ENCODE measurements at regions not wholly inside any gene's neighbourhood (a gene's known extent, or its start where the extent isn't known, plus 50 kb on each side); places are given as distances from the start of the nearest gene placed in this dataset.
"Not testable (repeated sequence)": the region's sequence is repeated elsewhere in the genome, so short reads cannot be mapped to it uniquely, and the experiment has no call there.

GRCh38 chr9:62909447-62909846, 1719.6 kb downstream of the SPATA31A7 start:
- TF ChIP-seq, protein P1, sequence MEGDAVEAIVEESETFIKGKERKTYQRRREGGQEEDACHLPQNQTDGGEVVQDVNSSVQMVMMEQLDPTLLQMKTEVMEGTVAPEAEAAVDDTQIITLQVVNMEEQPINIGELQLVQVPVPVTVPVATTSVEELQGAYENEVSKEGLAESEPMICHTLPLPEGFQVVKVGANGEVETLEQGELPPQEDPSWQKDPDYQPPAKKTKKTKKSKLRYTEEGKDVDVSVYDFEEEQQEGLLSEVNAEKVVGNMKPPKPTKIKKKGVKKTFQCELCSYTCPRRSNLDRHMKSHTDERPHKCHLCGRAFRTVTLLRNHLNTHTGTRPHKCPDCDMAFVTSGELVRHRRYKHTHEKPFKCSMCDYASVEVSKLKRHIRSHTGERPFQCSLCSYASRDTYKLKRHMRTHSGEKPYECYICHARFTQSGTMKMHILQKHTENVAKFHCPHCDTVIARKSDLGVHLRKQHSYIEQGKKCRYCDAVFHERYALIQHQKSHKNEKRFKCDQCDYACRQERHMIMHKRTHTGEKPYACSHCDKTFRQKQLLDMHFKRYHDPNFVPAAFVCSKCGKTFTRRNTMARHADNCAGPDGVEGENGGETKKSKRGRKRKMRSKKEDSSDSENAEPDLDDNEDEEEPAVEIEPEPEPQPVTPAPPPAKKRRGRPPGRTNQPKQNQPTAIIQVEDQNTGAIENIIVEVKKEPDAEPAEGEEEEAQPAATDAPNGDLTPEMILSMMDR (IDR thresholded peaks at IDR 0.05), result not testable (repeated sequence)
- TF ChIP-seq POLR2A (IDR thresholded peaks at IDR 0.05), result not testable (repeated sequence)
